B cell (primary cell): ENCODE measurements at regions not wholly inside any gene's neighbourhood (a gene's known extent, or its start where the extent isn't known, plus 50 kb on each side); places are given as distances from the start of the nearest gene placed in this dataset.

Experiments used
- ATAC-seq: fragments of 200-7000 bp; cut with Tn5 transposase; one replicate; pipeline ENCODE4 v1.10.0; 2021; ENCODE audit warnings: low read depth, mild to moderate bottlenecking, moderate number of reproducible peaks, moderate library complexity
- CTCF ChIA-PET: fragments of 350-600 bp; sonication (Branson Sonifier 250); formaldehyde crosslinking; loops from one replicate; lab custom pipeline; 2021; ENCODE audit warnings: antibody characterized with exemption, inconsistent platforms; lab: Charles Lee
- POLR2A ChIA-PET: fragments of 350-600 bp; sonication (Branson Sonifier 250); formaldehyde crosslinking; loops from one replicate; lab custom pipeline; 2021; ENCODE audit warnings: antibody characterized with exemption; lab: Charles Lee
- DNase-seq: peaks from one replicate; pipeline ENCODE4 v3.0.0; 2013
- H2AFZ ChIP-seq: 2 replicates; pipeline ENCODE4 v1.6.1; 2012; ENCODE audit warnings: mild to moderate bottlenecking, low read depth, low read length; ENCODE audit not compliant: insufficient read depth, poor library complexity, severe bottlenecking
- H3K27ac ChIP-seq, 2 donors: 1 replicate in 1 of 2; 2 replicates in 1 of 2; pipeline ENCODE4 v1.5.1; 2012 to 2013; ENCODE audit warnings: low read length in 2 of 2, mild to moderate bottlenecking in 2 of 2, moderate library complexity in 1 of 2
- H3K27me3 ChIP-seq, 4 experiments: fragments of 200-600 bp in 1 of 4; sonication (generic) in 1 of 4; replicated peaks in 1 of 4; 1 replicate in 2 of 4; 2 replicates in 2 of 4; pipeline versions ENCODE4 v1.6.1 to v1.7.0; 2013 to 2016; ENCODE audit warnings: low read length in 3 of 4, mild to moderate bottlenecking in 2 of 4, mixed read lengths in 1 of 4, moderate library complexity in 1 of 4; ENCODE audit not compliant: insufficient read depth in 4 of 4, control insufficient read depth in 3 of 4; ENCODE audit errors: control extremely low read depth in 1 of 4
- H3K36me3 ChIP-seq, 2 experiments: replicated peaks in 1 of 2; 1 replicate in 1 of 2; 2 replicates in 1 of 2; pipeline versions ENCODE4 v1.6.1 to v1.7.1; 2013; ENCODE audit warnings: low read length in 1 of 2; ENCODE audit not compliant: insufficient read depth in 2 of 2, control insufficient read depth in 1 of 2; ENCODE audit errors: control extremely low read depth in 1 of 2, extremely low read depth in 1 of 2
- H3K4me1 ChIP-seq, 2 donors: fragments of 200-600 bp in 1 of 2; sonication (generic) in 1 of 2; 1 replicate in 1 of 2; 2 replicates in 1 of 2; pipeline versions ENCODE4 v1.5.1 to v1.6.1; 2013 to 2017; ENCODE audit warnings: low read length in 2 of 2; ENCODE audit not compliant: control insufficient read depth in 2 of 2, insufficient read depth in 2 of 2
- H3K4me2 ChIP-seq: replicated peaks from 2 replicates; pipeline ENCODE3; 2012; ENCODE audit warnings: mild to moderate bottlenecking, low read depth, low read length; ENCODE audit not compliant: poor library complexity, severe bottlenecking
- H3K4me3 ChIP-seq, 5 experiments: fragments of 200-600 bp in 1 of 5; sonication (generic) in 1 of 5; 1 replicate in 3 of 5; 2 replicates in 2 of 5; pipeline versions ENCODE4 v1.5.1 to v1.7.0; 2011 to 2016; ENCODE audit warnings: low read length in 4 of 5, mild to moderate bottlenecking in 4 of 5, low read depth in 2 of 5, control low read depth in 1 of 5, moderate library complexity in 1 of 5; ENCODE audit not compliant: insufficient read depth in 1 of 5; ENCODE audit errors: control extremely low read depth in 1 of 5, extremely low read depth in 1 of 5
- H3K79me2 ChIP-seq: fragments of 200-600 bp; sonication (generic); one replicate; pipeline ENCODE4 v1.6.0; 2016; ENCODE audit warnings: low read length; ENCODE audit not compliant: control insufficient read depth, insufficient read depth
- H3K9ac ChIP-seq: fragments of 200-600 bp; sonication (generic); 2 replicates; pipeline ENCODE4 v1.6.1; 2017; ENCODE audit warnings: mild to moderate bottlenecking, low read length, moderate library complexity
- H3K9me3 ChIP-seq, 3 donors: one replicate each; pipeline versions ENCODE4 v1.6.1 to v1.7.1; 2013; ENCODE audit warnings: low read length in 2 of 3; ENCODE audit not compliant: control insufficient read depth in 2 of 3, insufficient read depth in 1 of 3; ENCODE audit errors: control extremely low read depth in 1 of 3
- H4K20me1 ChIP-seq: 2 replicates; pipeline ENCODE4 v1.6.0; 2012; ENCODE audit warnings: mild to moderate bottlenecking, low read length; ENCODE audit not compliant: insufficient read depth, control insufficient read depth, poor library complexity, severe bottlenecking
- H3K27ac Mint-ChIP-seq: one replicate; pipeline ENCODE4 v1.8.0; 2021; ENCODE audit warnings: mixed read lengths
- H3K27me3 Mint-ChIP-seq: one replicate; pipeline ENCODE4 v1.8.0; 2021; ENCODE audit warnings: mixed read lengths
- H3K4me1 Mint-ChIP-seq: one replicate; pipeline ENCODE4 v1.8.0; 2021; ENCODE audit warnings: mixed read lengths
- H3K4me3 Mint-ChIP-seq: one replicate; pipeline ENCODE4 v1.8.0; 2021; ENCODE audit warnings: mixed read lengths
- H3K9me3 Mint-ChIP-seq: one replicate; pipeline ENCODE4 v1.8.0; 2022; ENCODE audit warnings: mixed read lengths; ENCODE audit not compliant: insufficient read depth
- CTCF ChIP-seq: fragments of 200-600 bp; IDR thresholded peaks from one replicate; pipeline ENCODE4 v1.8.0; 2022; ENCODE audit warnings: antibody characterized with exemption, mild to moderate bottlenecking
- EZH2 ChIP-seq: IDR thresholded peaks from 2 replicates; pipeline ENCODE4 v1.6.1; 2012; ENCODE audit warnings: borderline replicate concordance, low read depth, mild to moderate bottlenecking, moderate library complexity, low read length; ENCODE audit not compliant: insufficient read depth, poor library complexity, severe bottlenecking
- WGBS: methylation state at CpG from one replicate; pipeline ENCODE4 v1.1.5; 2013; ENCODE audit warnings: missing lambda C conversion rate; ENCODE audit not compliant: insufficient coverage; 5-methylcytosine and 5-hydroxymethylcytosine counted together
- intact Hi-C: fragments of 100-400 bp; cut with micrococcal nuclease; formaldehyde crosslinking; loops from one replicate; pipeline ENCODE4 v1.10.0; 2022

- CTCF ChIA-PET, result no interaction called here
- Histone ChIP-seq H3K9me3 (peaks cover 0 to 3% (median 2%) of the 10 kb centered on the region in 3 donors), H3K27ac (no peak overlapping the region), H3K36me3 (no peaks in the 10 kb centered on the region), H3K4me3 (no peak overlapping the region), H3K79me2 (no peaks in the 10 kb centered on the region), H3K4me1 (no peaks in the 10 kb centered on the region), H4K20me1 (no peaks in the 10 kb centered on the region), H3K4me2 (no peak overlapping the region), H3K27me3 (no peaks in the 10 kb centered on the region), H2AFZ (no peak overlapping the region), H3K9ac (no peak overlapping the region)
- POLR2A ChIA-PET, result no interaction called here
- no peak for ATAC-seq
- no peak for TF ChIP-seq EZH2
- Mint-ChIP-seq H3K9me3 (peaks cover 3% of the 10 kb centered on the region), H3K27me3 (no peaks in the 10 kb centered on the region), H3K4me1 (no peaks in the 10 kb centered on the region), H3K27ac (no peak overlapping the region), H3K4me3 (no peak overlapping the region)
- 96% methylated on average over 3 of the region's 3 CpGs for WGBS
- intact Hi-C loops, result no loop called here
- no peak for DNase-seq
These were observed 215.0 kb downstream of the SLC38A4 start for GRCh38 chr12:46610754-46611153.

- H3K4me1 Mint-ChIP-seq, result no peaks in the 10 kb centered on the region
- H3K9ac ChIP-seq, result no peak overlapping the region
- no peak overlapping the region for H3K27ac Mint-ChIP-seq
- POLR2A ChIA-PET, result no interaction called here
- peaks cover 7% of the 10 kb centered on the region for H3K9me3 Mint-ChIP-seq
- DNase-seq, result no peak
- WGBS, result 100% methylated on average over 1 of the region's 2 CpGs
- H3K27me3 Mint-ChIP-seq, result no peaks in the 10 kb centered on the region
- H3K4me2 ChIP-seq, result no peak overlapping the region
- H3K27ac ChIP-seq, result no peak overlapping the region
- intact Hi-C loops, result no loop called here
- no peak for ATAC-seq
- TF ChIP-seq EZH2 (no peak), CTCF (no peak)
- peaks cover 0 to under 1% (median under 1%) of the 10 kb centered on the region in 3 donors for H3K9me3 ChIP-seq
- no peak overlapping the region for H3K4me3 Mint-ChIP-seq
- H4K20me1 ChIP-seq, result no peaks in the 10 kb centered on the region
- CTCF ChIA-PET, result no interaction called here
- H3K36me3 ChIP-seq, result no peaks in the 10 kb centered on the region
- no peaks in the 10 kb centered on the region for H3K4me1 ChIP-seq
- H3K79me2 ChIP-seq, result no peaks in the 10 kb centered on the region
- no peak overlapping the region for H2AFZ ChIP-seq
- no peak overlapping the region for H3K4me3 ChIP-seq
- H3K27me3 ChIP-seq, result no peaks in the 10 kb centered on the region
These were observed 216.1 kb downstream of the SLC38A4 start for GRCh38 chr12:46609674-46610073.
